ENCODE measurements at regions not wholly inside any gene's neighbourhood (a gene's known extent, or its start where the extent isn't known, plus 50 kb on each side); places are given as distances from the start of the nearest gene placed in this dataset.

- DNase-seq (ENCODE audit: extremely low read depth in 1 of 11, low read depth in 9 of 11, low spot score in 4 of 11): no peak
These were observed 319.9 kb downstream of the CMPK2 start for GRCh38 chr2:6545795-6546194.

GRCh38 chr2:6554466-6554865 lies 311.2 kb downstream of the CMPK2 start:
- DNase-seq (ENCODE audit: extremely low read depth in 1 of 11, low read depth in 9 of 11, low spot score in 4 of 11): no peak

GRCh38 chr2:6556755-6557154 lies 309.0 kb downstream of the CMPK2 start:
- no peak for DNase-seq (ENCODE audit: extremely low read depth in 1 of 11, low read depth in 9 of 11, low spot score in 4 of 11)

GRCh38 chr2:6557737-6558136 lies 308.0 kb downstream of the CMPK2 start:
- no peak for DNase-seq (ENCODE audit: extremely low read depth in 1 of 11, low read depth in 9 of 11, low spot score in 4 of 11)

- no peak for DNase-seq (ENCODE audit: extremely low read depth in 1 of 11, low read depth in 9 of 11, low spot score in 4 of 11)
These were observed 302.9 kb downstream of the CMPK2 start for GRCh38 chr2:6562771-6563170.

GRCh38 chr2:6564326-6564725 lies 301.4 kb downstream of the CMPK2 start:
- no peak for DNase-seq (ENCODE audit: extremely low read depth in 1 of 11, low read depth in 9 of 11, low spot score in 4 of 11)

GRCh38 chr2:6574121-6574520 lies 291.6 kb downstream of the CMPK2 start:
- DNase-seq (ENCODE audit: extremely low read depth in 1 of 11, low read depth in 9 of 11, low spot score in 4 of 11): no peak

GRCh38 chr2:6576302-6576701 lies 289.4 kb downstream of the CMPK2 start:
- no peak for DNase-seq (ENCODE audit: extremely low read depth in 1 of 11, low read depth in 9 of 11, low spot score in 4 of 11)

- DNase-seq (ENCODE audit: extremely low read depth in 1 of 11, low read depth in 9 of 11, low spot score in 4 of 11): no peak
These were observed 287.7 kb downstream of the CMPK2 start for GRCh38 chr2:6577960-6578359.

- DNase-seq (ENCODE audit: extremely low read depth in 1 of 11, low read depth in 9 of 11, low spot score in 4 of 11): no peak
These were observed 287.3 kb downstream of the CMPK2 start for GRCh38 chr2:6578416-6578815.

- DNase-seq (ENCODE audit: extremely low read depth in 1 of 11, low read depth in 9 of 11, low spot score in 4 of 11): no peak
These were observed 286.4 kb downstream of the CMPK2 start for GRCh38 chr2:6579281-6579680.

GRCh38 chr2:6580982-6581381 lies 284.7 kb downstream of the CMPK2 start:
- no peak for DNase-seq (ENCODE audit: extremely low read depth in 1 of 11, low read depth in 9 of 11, low spot score in 4 of 11)

- no peak for DNase-seq (ENCODE audit: extremely low read depth in 1 of 11, low read depth in 9 of 11, low spot score in 4 of 11)
These were observed 276.6 kb downstream of the CMPK2 start for GRCh38 chr2:6589150-6589549.

- DNase-seq (ENCODE audit: extremely low read depth in 1 of 11, low read depth in 9 of 11, low spot score in 4 of 11): no peak
These were observed 275.3 kb downstream of the CMPK2 start for GRCh38 chr2:6590442-6590841.

GRCh38 chr2:6602471-6602870 lies 263.2 kb downstream of the CMPK2 start:
- no peak for DNase-seq (ENCODE audit: extremely low read depth in 1 of 11, low read depth in 9 of 11, low spot score in 4 of 11)

- DNase-seq (ENCODE audit: extremely low read depth in 1 of 11, low read depth in 9 of 11, low spot score in 4 of 11): no peak
These were observed 259.7 kb downstream of the CMPK2 start for GRCh38 chr2:6605836-6606505.

- DNase-seq (ENCODE audit: extremely low read depth in 1 of 11, low read depth in 9 of 11, low spot score in 4 of 11): no peak
These were observed 247.9 kb downstream of the CMPK2 start for GRCh38 chr2:6617794-6618193.

- DNase-seq (ENCODE audit: extremely low read depth in 1 of 11, low read depth in 9 of 11, low spot score in 4 of 11): no peak
These were observed 247.5 kb downstream of the CMPK2 start for GRCh38 chr2:6618201-6618600.

- no peak for DNase-seq (ENCODE audit: extremely low read depth in 1 of 11, low read depth in 9 of 11, low spot score in 4 of 11)
These were observed 242.0 kb downstream of the CMPK2 start for GRCh38 chr2:6623746-6624145.

- no peak for DNase-seq (ENCODE audit: extremely low read depth in 1 of 11, low read depth in 9 of 11, low spot score in 4 of 11)
These were observed 239.2 kb downstream of the CMPK2 start for GRCh38 chr2:6626401-6627012.

- no peak for DNase-seq (ENCODE audit: extremely low read depth in 1 of 11, low read depth in 9 of 11, low spot score in 4 of 11)
These were observed 238.4 kb downstream of the CMPK2 start for GRCh38 chr2:6627316-6627715.
